HG02642 (cell line): ENCODE measurements at regions not wholly inside any gene's neighbourhood (a gene's known extent, or its start where the extent isn't known, plus 50 kb on each side); places are given as distances from the start of the nearest gene placed in this dataset.
"Not testable (repeated sequence)": the region's sequence is repeated elsewhere in the genome, so short reads cannot be mapped to it uniquely, and the experiment has no call there.

Source experiments
- ATAC-seq: cut with Tn5 transposase; IDR thresholded peaks from one replicate; pipeline ENCODE4 v1.9.1; 2021; ENCODE audit warnings: mild to moderate bottlenecking; ENCODE audit not compliant: unreplicated experiment, poor library complexity

DNA sequence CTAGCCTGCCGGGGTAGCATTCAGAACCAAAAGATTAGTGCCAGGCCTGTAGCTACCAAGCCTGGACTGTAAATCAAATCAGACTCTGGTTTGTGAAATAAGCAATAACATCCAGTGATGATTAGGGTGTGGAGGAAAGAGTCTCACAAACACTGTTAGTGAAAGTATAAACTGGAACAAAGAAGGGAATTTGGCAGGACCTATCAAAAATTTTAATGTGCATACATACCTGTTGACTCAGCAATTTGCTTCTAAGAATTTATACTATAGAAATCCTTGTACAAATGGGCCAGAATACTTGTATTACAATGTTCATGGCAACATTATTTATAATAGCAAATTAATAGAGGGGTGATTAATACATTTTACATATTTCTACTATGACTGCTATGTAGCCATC lies 109.8 kb upstream of the WARS2 start:
- ATAC-seq, result no peak

- ATAC-seq, result no peak
These were observed 111.3 kb upstream of the WARS2 start for GRCh38 chr1:119251751-119252150.

GRCh38 chr1:119253366-119253765 lies 112.9 kb upstream of the WARS2 start:
- ATAC-seq, result no peak

GRCh38 chr1:119254067-119254720 lies 113.7 kb upstream of the WARS2 start:
- no peak for ATAC-seq

GRCh38 chr1:119256089-119256488 lies 112.5 kb upstream of the HAO2 start:
- not testable (repeated sequence) for ATAC-seq

- no peak for ATAC-seq
These were observed 108.1 kb upstream of the HAO2 start for GRCh38 chr1:119260506-119260905.

- ATAC-seq, result peak; percentile 88
These were observed 102.2 kb upstream of the HAO2 start for GRCh38 chr1:119266386-119266785.

- peak; percentile 32 for ATAC-seq
These were observed 101.7 kb upstream of the HAO2 start for GRCh38 chr1:119266858-119267257.

DNA sequence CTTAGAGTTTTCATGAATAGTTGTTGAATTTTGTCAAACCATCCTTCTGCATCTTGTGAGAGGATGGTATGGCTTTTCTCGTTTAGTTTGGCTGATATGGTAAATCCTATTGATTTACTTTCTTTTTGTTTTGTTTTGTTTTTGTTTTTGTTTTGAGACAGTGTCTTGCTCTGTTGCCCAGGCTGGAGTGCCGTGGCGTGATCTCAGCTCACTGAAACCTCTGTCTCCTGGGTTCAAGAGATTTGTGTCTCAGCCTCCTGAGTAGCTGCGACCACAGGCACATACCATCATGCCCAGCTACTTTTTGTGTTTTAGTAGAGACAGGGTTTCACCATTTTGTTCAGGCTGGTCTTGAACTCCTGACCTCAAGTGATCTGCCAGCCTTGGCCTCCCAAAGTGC lies 101.3 kb upstream of the HAO2 start:
- peak; percentile 26 for ATAC-seq

DNA sequence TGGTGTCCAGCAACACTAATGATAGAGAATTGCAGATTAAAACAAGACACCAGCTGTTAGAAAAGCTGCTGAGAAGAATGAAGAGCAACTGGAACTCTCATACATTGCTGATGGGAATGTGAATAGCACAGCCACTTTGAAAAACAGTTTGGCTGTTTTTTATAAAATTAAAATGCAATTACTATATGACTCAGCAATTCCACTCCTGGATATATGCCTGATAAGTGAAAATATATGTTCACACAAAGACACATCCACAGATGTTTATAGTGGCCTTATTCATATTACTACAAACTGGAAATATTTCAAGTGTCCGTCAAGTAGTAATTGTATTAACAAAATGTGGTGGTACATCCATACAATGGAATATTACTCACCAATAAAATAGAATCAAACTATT lies 99.7 kb upstream of the HAO2 start:
- no peak for ATAC-seq

DNA sequence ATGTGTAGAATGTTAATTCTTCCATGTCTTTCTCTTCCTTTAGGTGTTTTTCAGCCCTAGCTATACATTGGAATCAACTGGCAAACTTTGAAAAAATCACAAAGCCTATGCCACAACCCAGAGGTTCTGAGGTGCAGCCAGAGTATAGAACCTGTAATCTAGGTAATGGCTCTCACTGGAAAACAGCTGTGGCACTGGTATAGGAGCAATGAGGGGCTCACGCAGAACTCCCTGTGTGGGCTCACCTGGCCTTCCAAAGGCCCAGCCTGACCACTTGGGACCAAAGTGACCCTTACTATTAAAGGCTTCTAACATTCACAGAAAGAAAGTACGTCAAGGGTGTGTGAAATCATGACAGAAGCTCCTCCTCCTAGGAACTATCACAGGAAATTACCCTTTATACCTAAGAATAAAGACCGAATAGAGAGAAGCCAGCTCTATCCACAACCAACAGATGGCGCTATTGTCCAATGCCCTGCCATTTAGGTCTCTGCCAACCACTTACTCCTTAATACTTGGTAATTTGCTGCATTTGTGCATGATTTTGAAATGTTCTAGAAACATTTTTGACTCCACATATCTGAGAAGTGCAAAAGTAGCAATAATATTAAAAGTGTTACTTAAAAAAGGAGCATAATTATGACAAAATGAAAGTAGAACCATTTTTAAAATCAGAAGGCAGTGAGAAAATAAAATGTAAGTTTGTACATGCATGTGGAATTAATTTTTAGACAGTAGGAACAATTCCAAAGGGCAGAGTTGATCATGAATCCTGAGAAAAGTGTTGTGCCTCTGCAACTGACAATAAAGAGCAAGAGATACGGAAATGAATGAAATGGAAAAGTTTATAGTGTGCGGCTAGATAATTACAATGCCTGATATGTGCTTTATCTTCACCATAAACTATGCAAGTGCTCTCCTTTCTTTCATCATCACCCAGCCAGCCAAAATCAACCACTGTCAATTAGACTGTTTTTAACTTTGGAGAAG lies 93.1 kb upstream of the HAO2 start:
- ATAC-seq, result peak; percentile 72

DNA sequence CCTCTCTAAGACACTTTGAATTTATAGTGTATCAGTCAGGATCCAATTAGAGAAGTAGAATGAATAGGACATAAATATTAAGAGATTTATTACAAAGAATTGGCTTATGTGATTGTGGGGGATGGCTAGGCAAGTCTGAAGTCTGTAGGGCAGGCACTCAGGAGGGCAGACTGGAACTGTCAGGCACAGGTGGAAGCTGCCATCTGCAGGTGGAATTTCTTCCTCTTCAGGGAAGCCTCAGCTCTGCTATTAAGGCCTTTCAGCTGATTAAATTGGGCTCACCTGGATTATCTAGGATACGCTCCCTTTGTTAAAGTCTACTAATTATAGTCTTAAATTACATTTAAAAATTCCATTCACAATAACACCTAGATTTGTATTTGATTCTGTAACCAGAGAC lies 92.0 kb upstream of the HAO2 start:
- no peak for ATAC-seq

DNA sequence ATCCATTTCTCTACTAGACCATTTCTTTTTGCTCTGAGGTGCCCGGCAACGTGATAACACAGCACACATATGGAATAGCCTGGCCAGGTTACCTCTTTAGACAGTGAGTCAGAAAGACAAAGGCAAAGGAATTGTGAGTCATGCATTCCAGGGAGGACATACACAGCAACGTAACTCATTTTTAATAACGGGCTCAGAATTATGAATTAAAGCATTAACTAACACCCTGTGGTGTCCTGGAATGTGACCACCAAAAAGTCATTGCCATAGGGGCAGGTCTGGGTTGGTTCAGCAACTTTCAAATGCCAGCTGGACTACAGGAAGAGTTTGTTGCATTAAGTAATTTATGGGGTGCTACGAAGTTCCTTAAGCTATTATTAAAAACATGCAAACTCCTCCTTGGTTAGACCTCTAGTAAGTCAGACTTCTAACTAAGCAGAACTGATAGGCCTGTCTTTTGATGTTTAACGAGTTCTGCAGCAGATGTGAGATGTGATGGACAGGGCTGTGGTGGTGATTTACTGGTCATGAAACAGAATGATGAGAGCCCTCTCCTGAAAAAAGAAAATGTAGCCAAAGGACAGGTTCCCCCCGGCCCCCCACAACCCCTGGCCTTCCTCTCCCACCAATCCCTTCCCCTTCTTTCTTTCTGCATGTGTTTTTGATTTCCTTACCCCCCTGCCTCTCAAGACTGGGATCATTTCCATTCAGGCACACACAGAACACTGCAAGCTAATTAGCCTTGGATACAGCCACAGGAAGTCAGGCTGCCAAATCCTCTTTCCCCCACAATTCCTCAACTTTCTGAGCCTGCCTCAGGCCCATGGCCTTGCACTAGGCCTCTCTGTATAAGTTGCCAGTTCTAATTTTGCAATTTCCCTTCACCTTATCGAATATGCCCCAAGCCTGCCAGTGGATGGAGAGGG lies 88.9 kb upstream of the HAO2 start:
- ATAC-seq, result no peak

- ATAC-seq, result no peak
These were observed 83.1 kb upstream of the HAO2 start for GRCh38 chr1:119285482-119285881.

- no peak for ATAC-seq
These were observed 81.9 kb upstream of the HAO2 start for GRCh38 chr1:119286587-119287181.

GRCh38 chr1:119288751-119289150 lies 79.8 kb upstream of the HAO2 start:
- no peak for ATAC-seq

DNA sequence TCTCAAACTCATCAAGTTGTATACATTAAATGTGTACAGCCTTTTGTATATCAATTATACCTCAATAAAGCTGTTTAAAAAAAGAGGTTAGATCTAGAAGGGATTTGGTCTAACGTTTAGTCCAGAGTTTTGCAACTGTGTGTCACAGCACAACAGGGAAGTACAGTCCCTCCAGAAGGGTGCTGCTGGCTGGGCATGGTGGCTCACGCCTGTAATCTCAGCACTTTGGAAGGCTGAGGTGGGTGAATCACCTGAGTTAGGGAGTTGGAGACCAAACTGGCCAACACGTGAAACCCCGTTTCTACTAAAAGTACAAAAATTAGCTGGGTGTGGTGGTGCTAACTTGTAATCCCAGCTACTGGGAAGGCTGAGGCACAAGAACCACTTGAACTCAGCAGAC lies 78.3 kb upstream of the HAO2 start:
- no peak for ATAC-seq

GRCh38 chr1:119291611-119292206 lies 76.9 kb upstream of the HAO2 start:
- no peak for ATAC-seq

GRCh38 chr1:119293797-119294196 lies 74.8 kb upstream of the HAO2 start:
- no peak for ATAC-seq

DNA sequence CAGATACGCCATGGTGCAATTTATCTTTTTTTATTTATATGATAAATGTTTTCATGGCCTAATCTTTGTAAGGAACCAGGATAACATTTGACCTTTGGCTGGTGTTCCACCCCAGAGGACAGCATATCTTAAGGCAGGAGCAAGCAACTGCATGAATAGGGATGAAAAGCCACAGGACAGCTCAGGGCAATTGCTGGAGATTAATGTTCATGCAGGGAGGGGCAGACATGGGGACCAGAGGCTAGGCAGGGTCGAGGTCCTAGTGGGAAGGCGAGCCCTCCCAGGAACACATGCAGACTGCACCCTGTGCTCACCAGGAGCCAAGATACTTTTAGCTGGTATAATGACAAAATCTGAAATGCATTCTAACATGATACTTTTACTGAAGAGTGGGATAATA lies 74.4 kb upstream of the HAO2 start:
- ATAC-seq, result no peak
